ENCODE measurements at regions not wholly inside any gene's neighbourhood (a gene's known extent, or its start where the extent isn't known, plus 50 kb on each side); places are given as distances from the start of the nearest gene placed in this dataset.
"Not testable (repeated sequence)": the region's sequence is repeated elsewhere in the genome, so short reads cannot be mapped to it uniquely, and the experiment has no call there.

GRCh38 chr5:58300346-58300895, 159.5 kb downstream of the PLK2 start:
- DNase-seq (ENCODE audit: low read depth in 2 of 2): no peak

- DNase-seq (ENCODE audit: low read depth in 2 of 2): no peak
Observed at GRCh38 chr5:58299256-58299655, 160.6 kb downstream of the PLK2 start.

GRCh38 chr5:58294598-58295305, 165.1 kb downstream of the PLK2 start:
- no peak for DNase-seq (ENCODE audit: low read depth in 2 of 2)

GRCh38 chr5:58288275-58288674, 171.6 kb downstream of the PLK2 start:
- DNase-seq (ENCODE audit: low read depth in 2 of 2): not testable (repeated sequence)

GRCh38 chr5:58286741-58287140, 173.1 kb downstream of the PLK2 start:
- DNase-seq (ENCODE audit: low read depth in 2 of 2): no peak

GRCh38 chr5:58285900-58286299, 174.0 kb downstream of the PLK2 start:
- DNase-seq (ENCODE audit: low read depth in 2 of 2): no peak

GRCh38 chr5:58284886-58285285, 175.0 kb downstream of the PLK2 start:
- no peak for DNase-seq (ENCODE audit: low read depth in 2 of 2)

- DNase-seq (ENCODE audit: low read depth in 2 of 2): no peak
Observed at GRCh38 chr5:58281189-58281588, 178.7 kb downstream of the PLK2 start.

- DNase-seq (ENCODE audit: low read depth in 2 of 2): no peak
Observed at GRCh38 chr5:58279259-58279658, 180.6 kb downstream of the PLK2 start.

GRCh38 chr5:58276431-58276830, 183.5 kb downstream of the PLK2 start:
- no peak for DNase-seq (ENCODE audit: low read depth in 2 of 2)

GRCh38 chr5:58275516-58275915, 184.4 kb downstream of the PLK2 start:
- no peak for DNase-seq (ENCODE audit: low read depth in 2 of 2)

GRCh38 chr5:58274191-58274590, 185.7 kb downstream of the PLK2 start:
- DNase-seq (ENCODE audit: low read depth in 2 of 2): no peak

- no peak for DNase-seq (ENCODE audit: low read depth in 2 of 2)
Observed at GRCh38 chr5:58273711-58274110, 186.2 kb downstream of the PLK2 start.

GRCh38 chr5:58268268-58268667, 191.6 kb downstream of the PLK2 start:
- no peak for DNase-seq (ENCODE audit: low read depth in 2 of 2)

- DNase-seq (ENCODE audit: low read depth in 2 of 2): no peak
Observed at GRCh38 chr5:58266402-58266801, 193.5 kb downstream of the PLK2 start.

GRCh38 chr5:58265246-58265930, 194.5 kb downstream of the PLK2 start:
- DNase-seq (ENCODE audit: low read depth in 2 of 2): no peak

GRCh38 chr5:58264276-58264675, 195.6 kb downstream of the PLK2 start:
- DNase-seq (ENCODE audit: low read depth in 2 of 2): no peak

- DNase-seq (ENCODE audit: low read depth in 2 of 2): no peak
Observed at GRCh38 chr5:58263296-58263695, 196.6 kb downstream of the PLK2 start.

GRCh38 chr5:58262226-58262625, 197.7 kb downstream of the PLK2 start:
- DNase-seq (ENCODE audit: low read depth in 2 of 2): no peak

GRCh38 chr5:58261605-58262004, 198.3 kb downstream of the PLK2 start:
- no peak for DNase-seq (ENCODE audit: low read depth in 2 of 2)

GRCh38 chr5:58260243-58260642, 199.6 kb downstream of the PLK2 start:
- no peak for DNase-seq (ENCODE audit: low read depth in 2 of 2)

GRCh38 chr5:58259685-58260152, 200.2 kb downstream of the PLK2 start:
- DNase-seq (ENCODE audit: low read depth in 2 of 2): no peak
